ENCODE measurements at regions not wholly inside any gene's neighbourhood (a gene's known extent, or its start where the extent isn't known, plus 50 kb on each side); places are given as distances from the start of the nearest gene placed in this dataset.

GRCh38 chr10:78619896-78620295, 448.9 kb upstream of the ZMIZ1 start:
- no peak for TF ChIP-seq CTCF (IDR thresholded peaks at IDR 0.05; ENCODE audit: low read depth, low read length, missing control alignments)
- no peak for DNase-seq (ENCODE audit: extremely low read depth, low read depth)

GRCh38 chr10:78620985-78621799, 447.6 kb upstream of the ZMIZ1 start:
- no peak overlapping the region for H3K4me3 ChIP-seq (replicated peaks; ENCODE audit: low read depth, low read length)
- no peak for TF ChIP-seq CTCF (IDR thresholded peaks at IDR 0.05; ENCODE audit: low read depth, low read length, missing control alignments)
- DNase-seq (ENCODE audit: extremely low read depth, low read depth) = no peak

More at GRCh38 chr10:78619896-78620295, 448.9 kb upstream of the ZMIZ1 start:
- no peak overlapping the region for H3K4me3 ChIP-seq (replicated peaks; ENCODE audit: low read depth, low read length)

- TF ChIP-seq CTCF (IDR thresholded peaks at IDR 0.05; ENCODE audit: low read depth, low read length, missing control alignments) = no peak
- peak; percentile 22 for DNase-seq (ENCODE audit: extremely low read depth, low read depth)
- no peak overlapping the region for H3K4me3 ChIP-seq (replicated peaks; ENCODE audit: low read depth, low read length)
Observed at GRCh38 chr10:78623578-78624215, 445.1 kb upstream of the ZMIZ1 start.

- TF ChIP-seq CTCF (IDR thresholded peaks at IDR 0.05; ENCODE audit: low read depth, low read length, missing control alignments) = no peak
- no peak for DNase-seq (ENCODE audit: extremely low read depth, low read depth)
- no peak overlapping the region for H3K4me3 ChIP-seq (replicated peaks; ENCODE audit: low read depth, low read length)
Observed at GRCh38 chr10:78624791-78625190, 444.0 kb upstream of the ZMIZ1 start.

GRCh38 chr10:78626471-78626870, 442.3 kb upstream of the ZMIZ1 start:
- DNase-seq (ENCODE audit: extremely low read depth, low read depth) = no peak
- H3K4me3 ChIP-seq (replicated peaks; ENCODE audit: low read depth, low read length) = no peak overlapping the region
- TF ChIP-seq CTCF (IDR thresholded peaks at IDR 0.05; ENCODE audit: low read depth, low read length, missing control alignments) = no peak

- H3K4me3 ChIP-seq (replicated peaks; ENCODE audit: low read depth, low read length) = no peak overlapping the region
- no peak for DNase-seq (ENCODE audit: extremely low read depth, low read depth)
- no peak for TF ChIP-seq CTCF (IDR thresholded peaks at IDR 0.05; ENCODE audit: low read depth, low read length, missing control alignments)
Observed at GRCh38 chr10:78627254-78627795, 441.4 kb upstream of the ZMIZ1 start.
